ELR (cell line): ENCODE measurements at regions not wholly inside any gene's neighbourhood (a gene's known extent, or its start where the extent isn't known, plus 50 kb on each side); places are given as distances from the start of the nearest gene placed in this dataset.

Source experiments
- DNase-seq: peaks from one replicate; pipeline ENCODE4 v3.0.0-alpha.2; 2015; ENCODE audit warnings: low read depth

DNA sequence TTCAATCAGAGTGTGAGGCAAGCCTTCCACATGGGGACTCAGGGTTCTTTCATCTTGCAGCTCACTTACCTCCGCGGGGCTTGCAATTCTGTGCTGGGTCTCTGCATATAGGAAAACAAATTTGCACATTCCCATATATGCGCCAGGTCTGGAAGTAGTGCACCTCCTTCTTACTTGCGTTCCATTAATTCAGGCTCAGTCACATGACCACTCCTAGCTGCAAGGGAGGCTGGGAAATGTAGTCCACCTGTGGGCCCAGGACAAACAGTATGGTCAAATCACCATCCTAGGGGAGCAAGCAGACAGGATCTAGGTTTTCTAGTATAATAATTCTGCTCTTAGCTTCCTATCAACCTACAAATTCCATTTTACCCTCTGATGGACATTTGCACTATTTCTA lies 160.4 kb downstream of the AACS start:
- DNase-seq: no peak

GRCh38 chr12:125228519-125229260 lies 163.5 kb downstream of the AACS start:
- DNase-seq: no peak

DNA sequence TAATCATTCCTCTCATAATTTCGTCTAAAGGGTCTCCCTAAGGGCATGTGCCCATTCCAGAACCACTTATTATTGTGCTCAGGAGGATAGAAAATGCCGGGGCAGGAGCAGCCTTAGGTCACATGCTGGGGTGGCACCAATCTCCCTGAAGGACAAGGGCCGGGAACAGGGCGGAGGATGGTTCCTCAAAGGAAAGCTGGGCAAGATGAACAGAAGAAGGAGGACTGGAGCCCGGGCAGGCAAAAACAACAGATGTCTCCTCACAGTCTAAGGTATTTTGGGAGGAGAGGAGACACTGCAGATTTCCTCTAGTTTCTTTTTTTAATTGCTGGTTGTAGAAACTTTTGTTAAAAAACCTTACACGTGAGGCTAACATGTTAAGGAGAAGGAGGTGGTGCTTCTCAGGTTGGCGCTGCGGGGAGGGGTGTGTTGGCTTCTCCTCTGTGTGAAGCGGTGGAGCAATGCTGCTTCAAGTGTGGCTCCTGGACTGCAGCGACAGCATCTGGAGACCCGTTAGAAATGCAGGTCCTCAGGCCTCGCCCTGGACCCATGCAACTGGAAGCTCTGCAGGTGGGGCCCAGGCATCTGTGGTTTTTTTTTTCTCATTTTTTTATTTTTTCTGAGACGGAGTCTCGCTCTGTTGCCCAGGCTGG lies 164.8 kb downstream of the AACS start:
- DNase-seq: no peak

DNA sequence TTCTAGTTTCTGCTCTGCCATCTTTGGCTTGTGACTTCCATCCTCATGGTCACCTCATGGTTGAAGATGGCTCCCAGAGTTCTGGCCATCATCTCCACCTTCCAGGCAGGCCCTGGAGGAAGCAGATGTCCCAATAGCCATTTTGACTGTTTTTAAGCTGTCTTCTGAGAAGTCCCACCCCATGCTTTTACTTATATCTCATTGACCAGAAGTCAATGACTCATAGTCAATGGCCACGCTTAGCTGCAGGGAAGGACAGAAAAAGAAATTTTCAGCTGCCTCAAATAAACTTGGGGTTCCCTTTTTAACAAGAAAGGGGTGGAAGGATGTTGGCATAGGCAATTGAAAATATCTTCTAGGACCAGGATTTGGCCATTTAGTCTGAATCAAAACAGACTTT lies 168.1 kb downstream of the AACS start:
- DNase-seq: no peak

DNA sequence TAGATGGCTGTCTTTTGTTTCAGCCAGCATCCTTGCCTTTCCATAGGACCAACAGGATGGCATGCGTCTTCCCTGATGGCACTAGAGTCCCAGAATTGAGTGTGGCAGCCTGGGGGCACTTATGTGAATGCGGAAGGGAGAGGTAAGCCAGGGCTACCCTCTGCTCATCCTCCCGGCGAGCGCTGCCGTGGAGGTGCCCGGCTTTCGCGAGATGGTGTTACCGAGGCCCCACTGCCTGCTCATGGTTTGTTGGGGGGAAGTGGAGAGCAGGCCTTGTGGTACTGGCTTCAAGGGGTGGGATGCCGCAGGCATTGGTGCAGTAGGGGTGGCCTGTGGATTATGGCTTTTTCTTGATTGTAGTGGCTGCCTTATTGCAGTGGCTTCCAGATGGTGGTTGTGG lies 174.3 kb downstream of the AACS start:
- DNase-seq: no peak

DNA sequence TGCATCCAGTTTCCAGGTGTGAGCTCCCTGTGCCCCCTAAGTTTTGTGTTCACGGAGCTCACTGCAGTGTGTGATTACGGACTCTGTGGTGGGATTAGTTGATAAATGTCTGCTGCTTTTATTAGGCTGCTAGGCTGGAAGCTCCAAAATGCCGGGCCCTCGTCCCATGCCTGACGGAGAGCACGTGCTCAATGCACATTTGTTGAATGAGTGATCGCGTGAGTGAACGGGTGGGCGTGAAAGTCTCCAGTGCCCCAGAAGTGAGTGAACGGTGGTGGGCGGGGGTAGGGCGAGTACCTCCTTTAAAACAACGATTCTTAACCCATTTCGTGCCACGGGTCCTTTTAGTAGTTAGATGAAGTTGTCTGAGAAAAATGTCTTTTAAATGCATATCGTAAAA lies 175.5 kb downstream of the AACS start:
- DNase-seq: no peak

- DNase-seq: no peak
Measured at GRCh38 chr12:125243811-125244210, 178.6 kb downstream of the AACS start.

GRCh38 chr12:125244338-125244737 lies 179.1 kb downstream of the AACS start:
- no peak for DNase-seq

DNA sequence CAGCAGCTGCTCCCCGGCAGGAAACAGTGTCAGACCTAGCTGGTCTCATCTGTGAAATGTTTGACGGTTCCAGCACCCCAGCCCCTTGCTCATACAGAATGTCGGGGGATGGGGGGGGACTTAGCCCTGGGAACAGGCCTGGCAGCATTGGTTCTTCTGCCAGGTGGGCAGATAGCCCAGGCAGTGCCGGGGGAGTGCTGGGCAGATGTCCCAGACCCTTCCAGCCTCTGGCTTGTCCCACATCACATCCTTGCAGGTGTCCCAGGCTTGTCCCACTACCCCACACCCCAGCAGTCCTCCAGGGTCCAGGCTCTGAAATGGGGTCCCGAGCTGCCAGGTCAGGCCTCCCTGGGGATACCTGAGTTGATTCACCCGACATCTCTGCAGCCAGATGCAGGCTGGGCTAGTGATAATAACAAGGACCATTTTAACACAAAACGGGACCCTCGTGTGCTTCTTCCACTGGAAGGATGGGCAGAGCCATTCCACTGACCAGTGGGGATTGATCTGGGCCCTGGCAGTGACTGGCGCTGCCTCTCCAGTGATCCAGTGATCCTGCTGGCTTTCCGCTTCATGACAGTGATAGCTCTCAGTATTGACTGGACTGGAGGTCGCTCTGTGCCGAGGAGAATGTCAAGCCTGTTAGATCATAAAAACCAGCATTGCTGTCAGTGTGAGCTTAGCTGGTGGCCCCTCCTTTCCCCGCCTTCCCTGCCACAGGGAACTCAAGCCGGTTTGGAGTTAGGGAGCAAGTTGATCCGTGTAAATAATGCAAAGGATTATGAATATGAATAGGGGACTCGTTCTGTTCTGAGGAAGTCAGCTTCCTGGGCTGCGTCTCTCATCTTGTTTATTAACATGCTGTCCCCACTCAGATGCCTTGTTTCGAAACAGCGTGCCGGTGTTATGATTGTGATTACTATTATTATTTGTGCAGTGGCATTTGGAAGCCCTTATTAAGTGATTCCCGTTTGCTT lies 180.6 kb downstream of the AACS start:
- DNase-seq: no peak

GRCh38 chr12:125247477-125247876 lies 182.2 kb downstream of the AACS start:
- no peak for DNase-seq

DNA sequence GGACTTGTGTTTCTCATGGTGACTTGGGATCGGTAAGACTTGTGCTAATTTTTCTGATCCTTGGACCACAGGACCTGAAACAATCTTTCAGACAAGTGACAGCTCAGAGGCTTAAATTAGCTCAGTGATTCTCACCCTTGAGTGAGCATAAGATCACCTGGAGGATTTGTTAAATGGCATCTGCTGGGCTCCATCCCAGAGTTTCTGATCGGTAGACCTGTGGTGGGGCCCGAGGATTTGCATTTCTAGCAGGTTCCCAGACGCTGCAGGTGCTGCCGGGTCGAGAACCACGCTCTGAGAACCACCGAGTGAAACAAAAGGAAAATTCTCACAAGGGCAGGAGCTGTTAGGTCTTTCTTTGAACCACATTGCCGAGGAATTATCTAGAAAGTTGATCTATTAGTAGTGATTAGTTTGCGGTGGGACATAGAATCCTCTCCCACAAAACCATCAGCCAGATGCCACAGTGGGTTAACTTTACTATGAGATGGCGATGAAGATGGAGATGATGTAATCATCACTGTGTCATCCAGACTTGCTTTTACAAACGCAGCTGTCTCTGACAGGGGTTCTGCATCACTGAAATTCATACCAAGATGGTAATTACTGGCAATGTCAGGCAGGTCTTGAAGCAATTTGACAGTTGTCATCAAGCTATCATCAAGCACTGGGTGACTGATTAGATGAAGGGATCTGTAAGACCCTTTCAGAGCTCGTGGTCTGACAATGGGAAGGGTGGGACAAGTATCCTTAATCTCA lies 184.0 kb downstream of the AACS start:
- DNase-seq: no peak

GRCh38 chr12:125249932-125250331 lies 184.7 kb downstream of the AACS start:
- no peak for DNase-seq

GRCh38 chr12:125254236-125254635 lies 189.0 kb downstream of the AACS start:
- DNase-seq: no peak

DNA sequence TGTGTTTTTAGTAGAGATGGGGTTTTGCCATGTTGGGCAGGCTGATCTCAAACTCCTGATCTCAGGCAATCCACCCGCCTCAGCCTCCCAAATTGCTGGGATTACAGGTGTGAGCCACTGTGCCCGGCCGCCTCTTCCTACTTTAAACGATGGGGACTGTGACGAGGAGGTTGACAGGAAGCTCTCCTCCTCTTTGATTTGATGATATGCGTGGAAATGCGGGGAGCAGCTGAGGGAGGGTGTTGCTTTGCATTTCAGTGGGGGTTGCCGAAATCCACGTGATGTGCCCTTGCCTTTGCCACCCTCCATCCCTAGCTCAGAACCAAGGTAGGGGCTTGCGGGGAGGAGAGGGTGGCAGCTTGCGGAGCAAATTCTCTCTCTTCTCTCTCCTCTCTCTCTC lies 189.6 kb downstream of the AACS start:
- no peak for DNase-seq

GRCh38 chr12:125255935-125256633 lies 190.8 kb downstream of the AACS start:
- no peak for DNase-seq

DNA sequence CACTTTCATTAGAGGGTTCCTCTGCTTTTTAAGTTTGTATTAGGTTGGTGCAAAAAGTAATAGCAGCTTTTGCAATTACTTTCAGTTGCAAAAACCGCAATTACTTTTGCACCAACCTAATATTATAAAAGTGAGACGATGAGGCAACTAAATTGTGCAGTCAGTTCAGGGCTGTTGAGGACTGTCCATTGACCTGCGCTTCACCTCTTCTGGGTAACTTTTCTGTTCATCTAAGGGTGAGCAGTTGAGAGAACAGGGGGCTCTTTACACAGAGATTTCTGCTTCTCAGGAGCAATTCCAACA lies 191.3 kb downstream of the AACS start:
- DNase-seq: no peak

DNA sequence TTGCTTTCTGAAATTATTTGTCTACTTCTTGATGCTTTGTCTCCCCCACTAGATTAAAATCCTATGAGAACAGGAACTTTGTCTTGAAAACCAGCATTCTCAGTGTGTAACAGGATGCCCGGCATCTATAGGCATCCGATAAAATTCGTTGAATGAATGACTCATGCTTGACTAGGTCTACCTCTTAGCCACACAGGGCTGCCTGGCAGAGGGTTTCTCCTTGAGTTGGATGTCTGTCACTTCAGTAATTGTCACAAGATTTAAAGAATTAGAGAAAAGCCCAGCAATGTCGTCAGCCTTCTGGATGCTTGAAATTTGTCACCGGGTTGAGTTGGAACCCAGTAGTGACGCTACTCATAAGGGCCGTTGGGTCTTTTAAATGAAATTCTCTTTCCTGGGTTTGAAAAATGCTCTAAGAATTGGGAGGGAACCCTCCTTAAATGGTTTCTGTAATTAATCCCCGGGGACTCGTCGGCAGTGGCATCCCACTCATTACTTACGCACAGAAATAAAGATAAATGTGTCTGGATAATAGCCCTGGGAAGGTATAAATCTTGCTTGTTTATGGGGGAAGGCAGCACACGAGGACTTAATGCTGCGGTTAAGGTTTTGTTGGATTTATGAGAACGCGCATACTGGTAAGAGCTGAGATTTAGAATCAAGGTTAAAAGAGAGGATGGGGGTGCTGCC lies 194.1 kb downstream of the AACS start:
- DNase-seq: no peak

DNA sequence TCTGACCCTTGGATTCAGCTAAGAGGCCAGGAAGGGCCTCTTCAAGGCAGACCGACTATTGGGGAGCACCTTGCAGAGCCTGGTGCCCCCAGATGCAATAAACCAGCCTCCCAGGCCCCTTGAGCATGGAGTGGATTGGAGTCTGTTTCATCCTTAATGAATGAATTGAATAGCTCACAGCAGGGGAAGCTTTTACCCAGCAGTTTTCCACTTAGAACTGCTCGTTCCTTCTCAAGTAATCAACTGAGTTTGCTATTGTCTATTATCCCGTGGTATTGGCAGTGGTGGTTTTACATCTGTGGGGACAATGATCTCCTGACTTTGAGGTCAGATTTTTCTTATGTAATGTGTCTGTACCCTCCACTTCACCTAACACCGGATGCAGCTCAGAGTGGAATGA lies 197.6 kb downstream of the AACS start:
- no peak for DNase-seq

GRCh38 chr12:125263385-125263784 lies 198.2 kb downstream of the AACS start:
- no peak for DNase-seq

DNA sequence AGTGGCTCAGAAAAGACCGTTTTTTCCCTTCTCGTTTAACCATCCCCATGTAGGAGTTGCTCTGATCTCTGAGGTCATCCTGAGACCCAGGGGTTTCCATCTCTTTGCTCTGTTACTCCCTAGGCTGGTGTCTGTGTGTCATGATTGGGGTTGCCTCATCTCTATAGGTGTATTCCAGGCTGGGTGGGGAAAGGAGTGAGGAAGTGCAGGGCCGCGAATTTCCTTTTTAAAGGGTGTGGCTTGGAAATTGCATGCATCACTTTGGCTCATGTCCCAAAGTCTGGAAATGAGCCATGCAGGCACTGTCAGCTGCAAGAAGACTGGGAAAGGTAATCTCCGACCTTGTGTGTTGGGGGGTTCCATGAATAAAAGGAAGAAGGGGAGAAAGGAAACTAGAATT lies 201.9 kb downstream of the AACS start:
- DNase-seq: no peak

GRCh38 chr12:125269276-125269675 lies 204.0 kb downstream of the AACS start:
- DNase-seq: no peak
